ELF-1 (cell line): ENCODE measurements at regions not wholly inside any gene's neighbourhood (a gene's known extent, or its start where the extent isn't known, plus 50 kb on each side); places are given as distances from the start of the nearest gene placed in this dataset.

Experiments used
- DNase-seq: peaks from one replicate; pipeline ENCODE4 v3.0.0-alpha.2; 2016; ENCODE audit warnings: low read depth, low spot score

GRCh38 chr16:73756289-73757178 lies 540.1 kb upstream of the PSMD7 start:
- DNase-seq: no peak

- no peak for DNase-seq
These were observed 542.7 kb upstream of the PSMD7 start for GRCh38 chr16:73753931-73754330.

GRCh38 chr16:73750639-73751038 lies 546.0 kb upstream of the PSMD7 start:
- no peak for DNase-seq

GRCh38 chr16:73747328-73747727 lies 549.3 kb upstream of the PSMD7 start:
- no peak for DNase-seq

GRCh38 chr16:73746554-73746953 lies 550.1 kb upstream of the PSMD7 start:
- DNase-seq: no peak

GRCh38 chr16:73743665-73744496 lies 552.7 kb upstream of the PSMD7 start:
- DNase-seq: no peak

GRCh38 chr16:73739049-73739769 lies 557.4 kb upstream of the PSMD7 start:
- no peak for DNase-seq

- DNase-seq: no peak
These were observed 558.3 kb upstream of the PSMD7 start for GRCh38 chr16:73738266-73738665.

DNA sequence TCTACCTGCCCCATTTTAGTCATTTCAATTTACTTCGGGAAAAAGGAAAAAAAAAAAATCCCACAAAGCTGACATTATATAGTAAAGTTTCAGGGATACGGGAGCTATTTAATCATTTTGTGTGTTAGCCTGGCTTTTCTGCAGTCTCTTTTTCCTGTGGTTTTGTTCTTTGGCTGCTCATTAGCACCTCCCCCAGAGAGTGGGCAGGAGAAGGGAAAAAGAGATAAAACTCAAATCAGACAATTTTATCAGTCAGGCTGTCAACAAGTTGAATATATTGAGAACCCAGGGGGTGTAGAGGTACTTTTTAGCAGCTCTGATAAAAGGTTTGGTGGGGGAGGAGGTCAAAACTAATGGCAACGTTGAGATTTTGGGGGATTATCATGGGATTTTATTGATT lies 559.0 kb upstream of the PSMD7 start:
- no peak for DNase-seq

DNA sequence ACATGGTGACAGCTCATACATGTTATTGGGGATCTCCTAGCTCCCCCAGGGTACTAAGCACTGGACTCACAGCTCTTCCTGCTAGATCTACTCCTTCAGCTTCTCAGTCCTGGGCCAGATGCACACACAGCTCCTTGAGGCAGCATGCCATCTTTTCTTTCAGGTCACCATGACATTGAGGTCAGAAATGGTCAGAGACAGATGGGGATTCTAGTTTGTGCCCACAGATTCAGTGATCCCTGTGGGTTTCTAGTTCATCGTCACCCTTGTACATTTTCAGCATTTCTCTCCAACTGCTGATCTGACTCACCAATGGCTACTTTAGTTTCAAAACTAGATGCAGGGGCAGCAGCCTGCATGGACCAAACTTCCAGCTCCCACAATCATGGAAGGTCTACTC lies 560.7 kb upstream of the PSMD7 start:
- no peak for DNase-seq

GRCh38 chr16:73735018-73735417 lies 561.6 kb upstream of the PSMD7 start:
- DNase-seq: no peak

- no peak for DNase-seq
These were observed 563.9 kb upstream of the PSMD7 start for GRCh38 chr16:73732681-73733080.

DNA sequence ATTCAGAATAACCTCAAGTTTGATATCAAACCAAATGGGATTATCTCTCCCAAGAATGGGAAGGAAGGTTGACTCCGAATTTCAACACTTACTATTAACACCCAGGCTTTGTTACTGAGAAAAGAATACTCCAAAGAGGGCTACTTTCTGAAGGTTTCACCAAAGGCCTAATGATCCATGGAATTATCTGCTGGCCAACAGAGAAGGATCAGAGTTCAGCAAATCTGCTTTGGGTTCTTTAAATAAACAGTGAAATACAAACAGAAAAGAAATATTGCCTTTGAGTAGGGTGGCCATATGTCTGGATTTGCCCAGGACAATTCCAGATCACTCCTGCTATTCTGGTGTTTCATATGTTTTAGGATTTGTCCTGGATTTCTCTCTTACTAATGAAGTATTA lies 564.5 kb upstream of the PSMD7 start:
- no peak for DNase-seq

GRCh38 chr16:73730481-73731090 lies 566.0 kb upstream of the PSMD7 start:
- no peak for DNase-seq

DNA sequence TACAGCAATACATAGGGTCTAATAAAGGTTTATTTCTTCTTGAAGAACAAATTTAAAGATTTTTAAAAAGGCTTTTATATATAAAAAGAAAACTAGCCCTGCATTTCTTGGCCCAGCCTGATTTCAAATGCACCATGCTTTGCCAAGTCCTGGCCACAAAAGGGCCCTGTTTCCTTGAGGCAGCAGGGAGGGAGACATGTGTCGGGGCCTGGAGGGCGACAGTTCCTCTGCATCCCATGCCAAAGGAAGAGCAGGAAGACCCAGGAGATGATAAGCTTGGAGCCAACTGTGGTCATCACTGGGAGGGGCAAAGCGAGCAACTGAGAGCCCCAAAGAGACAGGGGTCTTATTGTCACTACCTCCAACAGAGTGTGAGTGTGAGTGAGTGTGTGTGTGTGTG lies 571.5 kb upstream of the PSMD7 start:
- DNase-seq: no peak

- DNase-seq: no peak
These were observed 572.1 kb upstream of the PSMD7 start for GRCh38 chr16:73724503-73724902.

- DNase-seq: no peak
These were observed 579.2 kb upstream of the PSMD7 start for GRCh38 chr16:73717266-73717974.

DNA sequence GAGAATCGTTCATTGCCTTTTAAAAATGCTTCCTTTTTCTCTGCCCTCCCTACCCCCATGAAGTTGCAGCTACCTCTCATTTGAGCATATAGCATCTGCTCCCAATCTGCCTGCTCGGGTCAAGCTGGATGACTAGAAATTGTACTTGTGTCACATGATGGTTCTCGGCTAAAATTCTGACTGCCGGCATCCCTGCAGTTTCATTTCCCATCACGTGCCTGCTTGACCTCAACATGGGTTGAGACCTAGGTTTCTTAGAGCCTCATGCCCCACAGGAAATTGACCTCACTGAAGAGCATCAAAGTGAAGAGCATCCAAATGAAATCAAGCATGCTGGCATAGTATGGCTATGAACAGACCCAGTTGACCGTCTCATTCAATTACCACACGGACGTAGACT lies 581.6 kb upstream of the PSMD7 start:
- DNase-seq: no peak

DNA sequence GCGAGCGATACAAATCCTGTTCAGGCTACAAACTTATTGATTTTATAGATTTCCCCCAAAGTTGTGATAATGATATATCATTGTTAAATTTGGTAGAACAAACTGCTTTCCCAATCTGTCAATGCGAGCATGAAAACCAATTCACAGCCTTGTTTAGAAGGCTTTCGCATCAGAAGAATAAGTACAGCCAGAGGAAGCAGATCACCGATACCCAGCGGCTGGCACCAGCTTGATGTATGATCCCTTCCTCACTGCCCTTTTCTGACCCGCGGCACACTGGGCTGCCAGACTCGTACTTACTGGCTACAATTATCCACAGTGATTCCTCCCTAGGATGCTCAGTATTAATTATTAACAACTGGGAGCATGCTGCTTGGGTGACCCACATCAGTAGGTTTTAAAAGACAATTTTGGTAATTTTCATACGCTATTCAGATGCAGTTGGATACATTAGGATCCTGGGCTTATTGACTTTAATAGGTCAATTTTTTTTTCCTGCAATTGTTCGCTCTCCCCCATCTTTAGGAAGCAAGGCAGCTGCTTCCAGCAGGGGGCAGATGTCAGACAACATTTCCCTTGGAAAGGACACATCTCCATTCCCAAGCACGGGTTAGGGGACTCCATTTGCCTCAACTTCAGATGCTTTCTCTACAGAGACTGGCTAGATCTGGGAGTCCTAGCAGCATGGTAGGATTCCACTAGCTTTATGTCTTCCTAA lies 582.7 kb upstream of the PSMD7 start:
- peak; percentile 39 for DNase-seq

- DNase-seq: no peak
These were observed 583.4 kb upstream of the PSMD7 start for GRCh38 chr16:73713251-73713650.
